ENCODE measurements at regions not wholly inside any gene's neighbourhood (a gene's known extent, or its start where the extent isn't known, plus 50 kb on each side); places are given as distances from the start of the nearest gene placed in this dataset.
A peak's percentile ranks its signal among the peaks of the same experiment; 100 is the strongest.

DNA sequence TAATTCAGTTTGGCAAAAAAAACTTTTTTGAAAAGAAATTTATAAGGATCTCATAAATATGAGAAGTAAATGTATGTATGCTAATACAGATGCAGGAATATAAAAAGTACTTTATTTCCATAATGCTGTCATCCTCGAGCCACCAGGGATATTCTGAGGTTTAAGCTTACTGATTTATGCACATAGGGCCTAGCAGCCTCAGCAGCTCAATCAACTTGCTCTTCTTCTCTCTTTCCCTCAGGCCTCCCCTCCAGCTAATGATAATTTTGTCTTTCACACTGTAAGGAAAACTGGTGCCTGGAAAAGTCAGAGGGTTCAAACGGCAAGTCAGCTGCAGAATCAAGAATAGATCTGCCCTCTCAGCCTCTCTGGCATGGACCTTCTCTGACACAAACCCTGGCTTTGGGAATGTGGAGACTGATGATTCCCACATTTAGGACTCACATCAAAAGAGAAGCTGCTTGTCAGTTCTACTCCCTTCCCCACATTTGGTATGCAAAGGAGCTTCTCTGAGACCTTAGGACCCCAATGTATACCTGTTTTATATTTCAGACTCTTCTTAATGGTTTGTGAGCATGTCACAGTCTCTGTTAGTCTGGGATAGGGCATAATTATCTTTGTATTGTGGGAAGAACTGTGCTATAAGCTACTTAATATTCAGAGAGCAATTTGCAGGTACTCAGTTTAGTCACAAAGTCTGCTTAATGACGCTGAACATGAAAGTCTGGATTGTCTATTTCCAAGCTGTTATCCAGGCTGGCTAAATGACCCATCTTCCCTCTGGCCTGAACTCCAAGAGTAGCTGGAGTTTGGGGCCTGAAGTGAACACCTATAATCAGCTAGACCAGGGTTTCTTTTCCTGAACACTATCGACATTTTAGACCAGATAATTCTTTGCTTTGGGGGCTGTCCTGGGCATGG lies 52.1 kb upstream of the DIPK1A start:
- H3K4me3 ChIP-seq (ENCODE audit: insufficient read depth, low read depth, low read length): no peak overlapping the region
- H3K27me3 ChIP-seq (ENCODE audit: control insufficient read depth, insufficient read depth, low read length): no peaks in the 10 kb centered on the region
- no peak for DNase-seq
- H3K36me3 ChIP-seq (replicated peaks; ENCODE audit: control insufficient read depth, insufficient read depth, low read length): no peaks in the 10 kb centered on the region

DNA sequence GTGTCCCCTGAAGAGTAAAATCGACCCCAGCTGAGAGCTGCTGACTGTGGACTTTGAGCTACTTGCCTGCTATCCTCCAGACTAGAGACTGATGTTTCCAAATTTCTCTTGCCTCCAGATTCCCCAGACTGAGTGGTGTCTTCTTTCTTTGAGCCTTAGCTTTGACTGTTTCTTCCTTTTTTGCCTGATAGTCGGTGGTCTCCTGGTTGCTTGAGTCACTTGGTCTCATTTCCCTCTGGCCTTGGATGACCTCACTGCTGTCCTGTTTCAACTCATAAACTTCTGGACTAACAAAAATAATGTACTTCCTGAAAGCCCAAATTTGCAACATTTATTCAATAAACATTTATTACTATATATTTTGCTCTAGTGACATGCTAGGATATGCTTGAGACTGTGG lies 52.9 kb upstream of the DIPK1A start:
- Histone ChIP-seq H3K4me3 (ENCODE audit: insufficient read depth, low read depth, low read length) (no peak overlapping the region), H3K27me3 (ENCODE audit: control insufficient read depth, insufficient read depth, low read length) (no peaks in the 10 kb centered on the region), H3K36me3 (replicated peaks; ENCODE audit: control insufficient read depth, insufficient read depth, low read length) (no peaks in the 10 kb centered on the region)
- no peak for DNase-seq

DNA sequence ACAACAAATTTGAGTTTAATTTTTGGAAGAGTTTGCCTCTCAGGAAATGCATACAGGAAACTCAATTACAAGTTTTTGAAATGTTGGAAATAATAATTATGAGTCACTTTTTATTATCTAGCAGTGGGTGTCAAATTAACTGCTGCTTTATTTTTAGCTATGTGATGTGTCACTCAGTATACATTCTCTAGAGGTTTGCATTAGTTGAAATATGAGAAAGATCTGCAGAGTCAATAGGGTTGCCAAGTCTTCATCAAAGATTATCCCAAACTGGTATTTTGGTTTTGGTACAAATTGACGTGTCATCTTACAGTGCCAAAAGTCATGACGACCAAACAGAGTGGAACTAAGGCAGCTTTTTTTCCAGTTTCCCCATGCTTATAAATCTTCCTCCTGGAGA lies 54.3 kb upstream of the DIPK1A start:
- H3K27me3 ChIP-seq (ENCODE audit: control insufficient read depth, insufficient read depth, low read length): no peaks in the 10 kb centered on the region
- no peak for DNase-seq
- H3K36me3 ChIP-seq (replicated peaks; ENCODE audit: control insufficient read depth, insufficient read depth, low read length): no peaks in the 10 kb centered on the region
- H3K4me3 ChIP-seq (ENCODE audit: insufficient read depth, low read depth, low read length): no peak overlapping the region

DNA sequence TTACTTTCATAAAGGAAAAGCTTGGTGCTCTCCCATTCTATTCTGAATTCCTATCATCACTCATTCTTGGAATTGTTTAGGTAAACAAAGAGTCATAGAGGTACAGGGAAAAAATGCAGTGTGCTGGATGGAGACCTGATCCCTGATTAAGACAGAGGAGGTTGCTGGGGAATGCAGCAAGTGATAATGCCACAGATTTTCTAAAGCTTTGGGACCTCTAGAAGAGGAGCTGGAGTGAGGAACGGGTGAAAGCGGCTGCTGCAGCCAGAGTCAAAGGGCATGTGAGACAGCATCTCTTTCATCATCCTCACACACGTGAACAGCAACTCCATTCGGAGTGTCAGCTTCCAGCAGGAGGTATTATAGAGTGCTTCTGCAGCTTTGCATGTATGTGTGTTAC lies 54.9 kb upstream of the DIPK1A start:
- Histone ChIP-seq H3K27me3 (ENCODE audit: control insufficient read depth, insufficient read depth, low read length) (no peaks in the 10 kb centered on the region), H3K36me3 (replicated peaks; ENCODE audit: control insufficient read depth, insufficient read depth, low read length) (no peaks in the 10 kb centered on the region), H3K4me3 (ENCODE audit: insufficient read depth, low read depth, low read length) (no peak overlapping the region)
- DNase-seq: no peak

DNA sequence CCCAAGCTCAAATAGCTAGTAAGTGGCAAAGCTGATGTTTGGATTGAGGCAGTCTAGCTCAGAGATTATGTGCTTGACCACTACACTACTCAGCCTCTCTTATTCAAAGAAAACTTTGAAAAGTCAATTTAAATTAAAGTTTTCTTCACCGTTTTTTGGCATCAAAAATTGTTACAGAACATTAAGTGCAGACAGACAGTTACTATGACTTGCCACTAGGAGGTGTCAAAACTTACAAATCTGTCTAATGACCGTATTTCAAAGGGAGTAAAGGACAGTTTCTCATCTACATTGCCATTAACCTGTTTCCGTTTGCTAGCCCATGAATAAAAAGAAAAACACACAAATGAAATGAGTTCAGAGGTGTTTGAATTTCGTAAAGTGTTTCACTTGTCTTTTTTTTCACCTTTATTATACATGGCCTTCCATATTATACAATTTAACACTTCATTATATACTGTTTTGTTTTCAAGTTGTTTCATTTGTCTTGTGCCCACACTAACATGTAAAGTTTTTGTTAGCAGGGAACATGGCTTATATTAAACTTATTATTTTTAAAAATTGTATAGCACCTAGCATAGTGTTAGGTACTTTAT lies 57.4 kb upstream of the MTF2 start:
- H3K27me3 ChIP-seq (ENCODE audit: control insufficient read depth, insufficient read depth, low read length): no peaks in the 10 kb centered on the region
- DNase-seq: peak; percentile 49
- H3K36me3 ChIP-seq (replicated peaks; ENCODE audit: control insufficient read depth, insufficient read depth, low read length): no peaks in the 10 kb centered on the region
- H3K4me3 ChIP-seq (ENCODE audit: insufficient read depth, low read depth, low read length): no peak overlapping the region

DNA sequence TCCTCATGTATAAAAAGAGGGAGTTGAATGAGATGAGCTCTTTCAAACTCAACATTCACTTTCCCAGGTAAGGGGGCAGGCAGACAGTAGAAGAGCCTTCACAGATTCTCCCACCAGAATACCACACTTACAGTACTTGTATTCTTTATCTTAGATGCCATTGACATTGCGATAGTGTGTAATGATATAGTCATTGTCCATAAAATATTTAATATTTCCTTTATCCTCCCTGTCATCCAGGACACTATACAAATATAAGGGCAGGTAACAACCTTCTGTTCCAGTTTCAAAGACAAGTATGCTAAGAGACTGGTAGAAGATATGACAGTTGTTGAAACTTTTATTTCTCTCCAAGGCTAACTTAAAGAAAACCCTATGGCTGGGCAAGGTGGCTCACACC lies 56.5 kb upstream of the MTF2 start:
- no peaks in the 10 kb centered on the region for H3K27me3 ChIP-seq (ENCODE audit: control insufficient read depth, insufficient read depth, low read length)
- DNase-seq: no peak
- no peak overlapping the region for H3K4me3 ChIP-seq (ENCODE audit: insufficient read depth, low read depth, low read length)
- no peaks in the 10 kb centered on the region for H3K36me3 ChIP-seq (replicated peaks; ENCODE audit: control insufficient read depth, insufficient read depth, low read length)

DNA sequence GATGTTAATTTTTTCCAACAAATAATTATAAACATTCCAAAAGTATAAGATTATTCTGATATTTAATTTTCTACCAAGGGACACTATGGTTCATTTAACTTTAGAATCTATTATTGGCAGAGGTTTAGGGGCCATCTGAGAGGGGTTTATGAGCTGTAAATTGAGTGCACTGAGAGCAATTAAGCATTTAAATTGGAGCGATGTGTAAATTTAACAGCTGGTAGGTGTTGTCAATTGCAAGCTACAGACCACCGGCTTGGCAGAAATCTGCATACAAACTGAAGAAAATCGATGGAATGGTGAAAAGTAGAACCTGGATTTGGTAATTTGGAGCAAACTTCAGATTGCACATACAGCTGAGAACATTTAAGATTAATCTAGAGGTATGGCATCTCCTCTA lies 55.8 kb upstream of the MTF2 start:
- DNase-seq: no peak
- Histone ChIP-seq H3K36me3 (replicated peaks; ENCODE audit: control insufficient read depth, insufficient read depth, low read length) (no peaks in the 10 kb centered on the region), H3K27me3 (ENCODE audit: control insufficient read depth, insufficient read depth, low read length) (no peaks in the 10 kb centered on the region), H3K4me3 (ENCODE audit: insufficient read depth, low read depth, low read length) (no peak overlapping the region)

DNA sequence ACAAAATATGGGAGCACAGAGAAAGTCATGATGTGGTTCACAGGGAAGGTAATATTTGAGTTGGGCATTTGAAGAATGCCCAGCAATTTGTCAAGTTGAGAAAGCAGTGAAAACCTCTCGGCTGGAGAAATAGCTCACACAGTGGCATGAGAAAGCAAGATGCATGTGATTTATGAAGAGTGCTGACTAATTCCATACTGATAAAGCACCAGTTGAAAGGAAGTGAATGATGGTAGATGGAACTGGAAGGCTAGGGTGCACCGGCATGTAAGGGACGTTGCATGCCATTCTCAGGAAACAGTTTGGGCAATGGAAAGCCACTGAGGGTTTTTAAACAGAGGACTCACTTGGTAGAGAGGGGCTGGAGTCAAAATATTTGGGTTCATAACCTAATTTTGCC lies 53.5 kb upstream of the MTF2 start:
- H3K4me3 ChIP-seq (ENCODE audit: insufficient read depth, low read depth, low read length): no peak overlapping the region
- H3K27me3 ChIP-seq (ENCODE audit: control insufficient read depth, insufficient read depth, low read length): no peaks in the 10 kb centered on the region
- DNase-seq: no peak
- no peaks in the 10 kb centered on the region for H3K36me3 ChIP-seq (replicated peaks; ENCODE audit: control insufficient read depth, insufficient read depth, low read length)

DNA sequence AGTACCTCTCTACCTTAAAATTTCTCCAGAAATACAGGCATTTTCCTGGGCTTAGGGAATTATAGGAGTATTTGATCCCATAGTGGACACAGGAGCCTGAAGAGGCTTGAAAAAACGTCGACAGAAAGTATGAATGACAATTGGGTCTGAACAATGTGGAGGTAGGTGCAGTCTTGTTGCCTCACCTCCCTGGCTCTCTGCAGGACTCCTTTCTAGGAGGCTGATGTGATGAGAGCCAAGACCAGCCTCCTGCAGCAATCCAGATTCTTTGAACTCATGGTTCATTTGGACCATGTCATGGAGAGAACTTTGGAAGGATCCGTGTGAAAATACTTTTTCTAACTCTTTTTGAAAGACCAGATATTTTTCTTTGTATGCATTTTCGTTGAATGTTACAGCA lies 50.5 kb upstream of the MTF2 start:
- Histone ChIP-seq H3K27me3 (ENCODE audit: control insufficient read depth, insufficient read depth, low read length) (no peaks in the 10 kb centered on the region), H3K36me3 (replicated peaks; ENCODE audit: control insufficient read depth, insufficient read depth, low read length) (no peaks in the 10 kb centered on the region), H3K4me3 (ENCODE audit: insufficient read depth, low read depth, low read length) (no peak overlapping the region)
- no peak for DNase-seq
